Suprapubic skin (tissue), 4 donors: ENCODE measurements at regions not wholly inside any gene's neighbourhood (a gene's known extent, or its start where the extent isn't known, plus 50 kb on each side); places are given as distances from the start of the nearest gene placed in this dataset.
A peak's percentile ranks its signal among the peaks of the same experiment; 100 is the strongest.

ENCODE experiments used
- DNase-seq, 2 donors: peaks; one replicate each; pipeline ENCODE4 v3.0.0-alpha.2; 2019; ENCODE audit warnings: low spot score in 2 of 2
- H3K27ac ChIP-seq: fragments of 200-600 bp; sonication (generic); one replicate; pipeline ENCODE4 v1.5.1; 2019
- H3K27me3 ChIP-seq: fragments of 200-600 bp; sonication (generic); one replicate; pipeline ENCODE4 v1.5.1; 2019
- H3K36me3 ChIP-seq: fragments of 200-600 bp; sonication (generic); one replicate; pipeline ENCODE4 v1.5.1; 2019
- H3K4me1 ChIP-seq: fragments of 200-600 bp; sonication (generic); one replicate; pipeline ENCODE4 v1.5.1; 2019
- H3K4me3 ChIP-seq: fragments of 200-600 bp; sonication (generic); one replicate; pipeline ENCODE4 v1.5.1; 2019; ENCODE audit warnings: mild to moderate bottlenecking
- H3K9me3 ChIP-seq: fragments of 200-600 bp; sonication (generic); one replicate; pipeline ENCODE4 v1.5.1; 2019
- EP300 ChIP-seq: sonication (generic); formaldehyde crosslinking; IDR thresholded peaks from one replicate; pipeline ENCODE4 v1.6.1; 2017; ENCODE audit warnings: antibody characterized with exemption
- POLR2A ChIP-seq, 2 donors: fragments of 450-650 bp; IDR thresholded peaks; one replicate each; pipeline ENCODE4 v1.6.1; 2017; ENCODE audit warnings: antibody characterized with exemption in 2 of 2, mild to moderate bottlenecking in 2 of 2, moderate library complexity in 2 of 2
- POLR2AphosphoS5 ChIP-seq, 3 donors: sonication (generic); formaldehyde crosslinking; IDR thresholded peaks; one replicate each; pipeline ENCODE4 v1.6.1; 2017; ENCODE audit warnings: antibody characterized with exemption in 3 of 3
- WGBS: methylation state at CpG from one replicate; pipeline ENCODE4 v1.1.5; 2018; 5-methylcytosine and 5-hydroxymethylcytosine counted together
- TF ChIP-seq, protein P1 (sequence below), 2 donors: fragments of 200-600 bp in 1 of 2; fragments of 450-650 bp in 1 of 2; sonication (generic) in 1 of 2; IDR thresholded peaks; one replicate each; pipeline ENCODE4 v1.5.1; 2016 to 2019; ENCODE audit warnings: antibody characterized with exemption in 2 of 2, mild to moderate bottlenecking in 1 of 2, moderate library complexity in 1 of 2

DNA sequence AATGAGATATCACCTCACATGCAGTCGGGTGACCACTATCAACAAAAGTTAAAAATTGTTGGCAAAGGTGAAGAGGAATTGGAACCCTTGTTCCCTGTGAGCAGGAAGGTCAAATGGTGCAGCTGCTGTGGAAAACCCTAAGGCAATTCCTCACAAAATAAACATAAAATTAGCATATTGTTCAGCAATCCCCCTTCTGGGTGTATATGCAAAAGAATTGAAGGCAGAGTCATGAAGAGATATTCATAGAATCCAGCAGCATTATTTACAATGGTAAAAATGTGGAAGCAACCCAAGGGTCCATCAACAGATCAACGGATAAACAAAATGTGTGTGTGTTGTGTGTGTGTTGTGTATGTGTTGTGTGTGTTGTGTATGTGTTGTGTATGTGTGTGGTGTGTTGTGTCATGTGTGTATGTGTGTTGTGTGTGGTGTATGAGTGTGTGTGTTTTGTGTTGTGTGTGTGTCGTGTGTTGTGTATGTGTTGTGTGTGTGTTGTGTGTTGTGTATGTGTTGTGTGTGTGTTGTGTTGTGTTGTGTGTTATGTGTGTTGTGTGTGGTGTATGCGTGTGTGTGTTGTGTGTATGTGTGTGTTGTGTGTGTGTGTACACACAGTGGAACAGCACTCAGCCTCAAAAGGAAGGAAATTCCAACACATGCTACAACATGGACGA lies 245.1 kb downstream of the ERMARD start:
- no peaks in the 10 kb centered on the region for H3K27me3 ChIP-seq
- WGBS = 89% methylated on average over 5 of the region's 5 CpGs
- H3K9me3 ChIP-seq = no peaks in the 10 kb centered on the region
- no peak overlapping the region for H3K27ac ChIP-seq
- no peaks in the 10 kb centered on the region for H3K36me3 ChIP-seq
- TF ChIP-seq POLR2A (IDR thresholded peaks at IDR 0.05) = no peak
- TF ChIP-seq POLR2AphosphoS5 (IDR thresholded peaks at IDR 0.05) = no peak
- TF ChIP-seq, protein P1, sequence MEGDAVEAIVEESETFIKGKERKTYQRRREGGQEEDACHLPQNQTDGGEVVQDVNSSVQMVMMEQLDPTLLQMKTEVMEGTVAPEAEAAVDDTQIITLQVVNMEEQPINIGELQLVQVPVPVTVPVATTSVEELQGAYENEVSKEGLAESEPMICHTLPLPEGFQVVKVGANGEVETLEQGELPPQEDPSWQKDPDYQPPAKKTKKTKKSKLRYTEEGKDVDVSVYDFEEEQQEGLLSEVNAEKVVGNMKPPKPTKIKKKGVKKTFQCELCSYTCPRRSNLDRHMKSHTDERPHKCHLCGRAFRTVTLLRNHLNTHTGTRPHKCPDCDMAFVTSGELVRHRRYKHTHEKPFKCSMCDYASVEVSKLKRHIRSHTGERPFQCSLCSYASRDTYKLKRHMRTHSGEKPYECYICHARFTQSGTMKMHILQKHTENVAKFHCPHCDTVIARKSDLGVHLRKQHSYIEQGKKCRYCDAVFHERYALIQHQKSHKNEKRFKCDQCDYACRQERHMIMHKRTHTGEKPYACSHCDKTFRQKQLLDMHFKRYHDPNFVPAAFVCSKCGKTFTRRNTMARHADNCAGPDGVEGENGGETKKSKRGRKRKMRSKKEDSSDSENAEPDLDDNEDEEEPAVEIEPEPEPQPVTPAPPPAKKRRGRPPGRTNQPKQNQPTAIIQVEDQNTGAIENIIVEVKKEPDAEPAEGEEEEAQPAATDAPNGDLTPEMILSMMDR (IDR thresholded peaks at IDR 0.05) = no peak
- TF ChIP-seq EP300 = no peak
- DNase-seq = no peak
- H3K4me1 ChIP-seq = peaks cover 3% of the 10 kb centered on the region
- H3K4me3 ChIP-seq = no peak overlapping the region

GRCh38 chr6:169994739-169995138 lies 243.3 kb downstream of the ERMARD start:
- TF ChIP-seq POLR2A (IDR thresholded peaks at IDR 0.05) (no peak), EP300 (no peak), POLR2AphosphoS5 (IDR thresholded peaks at IDR 0.05) (no peak)
- TF ChIP-seq, protein P1 (IDR thresholded peaks at IDR 0.05) = no peak
- Histone ChIP-seq H3K9me3 (no peaks in the 10 kb centered on the region), H3K27ac (no peak overlapping the region), H3K4me1 (peaks cover 3% of the 10 kb centered on the region), H3K36me3 (no peaks in the 10 kb centered on the region), H3K4me3 (no peak overlapping the region), H3K27me3 (peaks cover 3% of the 10 kb centered on the region)
- WGBS = 70% methylated on average over 8 of the region's 8 CpGs
- DNase-seq = peak in 1 of 2 donors; percentile 44

GRCh38 chr6:169993861-169994481 lies 242.5 kb downstream of the ERMARD start:
- no peak overlapping the region for H3K27ac ChIP-seq
- H3K4me3 ChIP-seq = no peak overlapping the region
- peak; percentile 49 to 73 for DNase-seq
- H3K27me3 ChIP-seq = peaks cover 3% of the 10 kb centered on the region
- peaks cover 3% of the 10 kb centered on the region for H3K4me1 ChIP-seq
- no peaks in the 10 kb centered on the region for H3K9me3 ChIP-seq
- H3K36me3 ChIP-seq = no peaks in the 10 kb centered on the region
- WGBS = 87% methylated on average over 4 of the region's 16 CpGs
- no peak for TF ChIP-seq POLR2A (IDR thresholded peaks at IDR 0.05)
- no peak for TF ChIP-seq EP300

- 98% methylated on average over 8 of the region's 8 CpGs for WGBS
- TF ChIP-seq POLR2AphosphoS5 (IDR thresholded peaks at IDR 0.05) = no peak
- Histone ChIP-seq H3K4me1 (peaks cover 3% of the 10 kb centered on the region), H3K27me3 (peaks cover 3% of the 10 kb centered on the region), H3K4me3 (no peak overlapping the region), H3K27ac (no peak overlapping the region), H3K36me3 (no peaks in the 10 kb centered on the region), H3K9me3 (no peaks in the 10 kb centered on the region)
- DNase-seq = peak in 1 of 2 donors; percentile 50
These were observed 240.5 kb downstream of the ERMARD start for GRCh38 chr6:169991913-169992312.

- DNase-seq = peak in 1 of 2 donors; percentile 57
- Histone ChIP-seq H3K36me3 (no peaks in the 10 kb centered on the region), H3K4me1 (peaks cover 3% of the 10 kb centered on the region), H3K27ac (no peak overlapping the region), H3K27me3 (peaks cover 3% of the 10 kb centered on the region), H3K4me3 (no peak overlapping the region), H3K9me3 (no peaks in the 10 kb centered on the region)
- WGBS = 86% methylated on average over 6 of the region's 8 CpGs
- TF ChIP-seq EP300 = no peak
These were observed 239.6 kb downstream of the ERMARD start for GRCh38 chr6:169991031-169991390.

DNA sequence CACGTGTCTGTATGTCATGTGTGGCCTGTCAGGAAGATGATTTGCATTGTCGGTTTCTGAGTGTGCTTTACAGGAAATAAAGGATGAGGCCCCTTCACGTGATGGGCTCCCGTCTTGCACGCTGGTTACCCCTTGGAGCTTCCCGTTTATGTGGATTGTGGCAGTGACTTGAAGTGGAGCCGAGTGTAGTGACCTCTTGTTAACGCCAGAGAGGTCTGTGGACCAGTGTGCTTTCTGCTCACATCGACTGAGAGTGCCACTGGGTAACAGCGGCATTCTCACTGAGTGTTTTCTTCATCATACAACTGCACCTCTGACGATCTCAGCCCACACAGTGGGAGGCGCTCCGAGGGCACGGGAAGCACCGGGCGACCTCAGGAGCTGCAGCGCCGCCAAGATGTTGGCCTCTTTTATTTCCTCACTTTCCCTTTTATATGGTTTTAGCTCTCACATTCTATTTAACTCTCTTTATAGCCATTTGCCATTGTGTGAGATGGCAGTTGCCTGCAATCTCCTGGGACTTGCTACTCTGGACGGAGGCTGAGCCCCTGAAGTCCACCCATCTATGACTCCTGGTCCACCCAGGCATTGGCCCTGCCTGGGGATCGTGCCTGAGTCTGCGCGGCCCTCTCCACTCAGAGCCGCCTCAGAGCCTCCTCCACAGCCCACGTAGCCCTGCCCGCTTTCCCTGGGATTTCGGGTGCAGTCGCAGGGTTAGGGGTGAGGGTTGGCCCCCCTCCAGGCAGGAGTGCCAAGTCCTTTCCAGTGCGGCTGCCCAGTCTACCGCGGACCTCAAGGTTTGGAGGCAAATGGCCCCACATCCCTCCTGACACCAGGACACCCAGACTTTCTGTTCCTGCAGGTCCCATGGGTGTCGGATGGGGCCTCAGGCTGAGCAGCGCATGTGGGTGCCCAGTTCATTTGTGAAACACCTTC lies 238.9 kb downstream of the ERMARD start:
- DNase-seq = peak; percentile 40 to 74
- WGBS = 89% methylated on average over 29 of the region's 32 CpGs
- Histone ChIP-seq H3K4me3 (no peak overlapping the region), H3K27ac (no peak overlapping the region), H3K9me3 (no peaks in the 10 kb centered on the region), H3K4me1 (peaks cover 3% of the 10 kb centered on the region), H3K36me3 (no peaks in the 10 kb centered on the region), H3K27me3 (peaks cover 3% of the 10 kb centered on the region)
- no peak for TF ChIP-seq EP300
- TF ChIP-seq, protein P1 (IDR thresholded peaks at IDR 0.05) = no peak
- no peak for TF ChIP-seq POLR2AphosphoS5 (IDR thresholded peaks at IDR 0.05)
- TF ChIP-seq POLR2A (IDR thresholded peaks at IDR 0.05) = no peak
